Body of pancreas (tissue), 4 donors: ENCODE measurements at regions not wholly inside any gene's neighbourhood (a gene's known extent, or its start where the extent isn't known, plus 50 kb on each side); places are given as distances from the start of the nearest gene placed in this dataset.

Source experiments
- ATAC-seq: fragments of 150-250 bp; one replicate; pipeline ENCODE4 v1.9.1; 2016
- DNase-seq, 4 donors: peaks; one replicate each; pipeline ENCODE4 v3.0.0-alpha.2; 2019
- H3K27ac ChIP-seq, 4 donors: fragments of 200-600 bp; sonication (generic); 1 replicate in 3 of 4; 2 replicates in 1 of 4; pipeline versions ENCODE4 v1.5.1 to v1.6.1; 2016 to 2019; ENCODE audit warnings: mild to moderate bottlenecking in 1 of 4, mixed read lengths in 1 of 4, moderate library complexity in 1 of 4
- H3K27me3 ChIP-seq, 2 donors: fragments of 200-600 bp; sonication (generic); one replicate each; pipeline ENCODE4 v1.6.0; 2016; ENCODE audit warnings: mild to moderate bottlenecking in 1 of 2
- H3K36me3 ChIP-seq, 2 donors: fragments of 200-600 bp; sonication (generic); replicated peaks in 1 of 2; 2 replicates each; pipeline ENCODE4 v1.5.1; 2016; ENCODE audit warnings: low read depth in 2 of 2; ENCODE audit not compliant: insufficient read depth in 1 of 2
- H3K4me1 ChIP-seq: fragments of 200-600 bp; sonication (generic); one replicate; pipeline ENCODE4 v1.6.0; 2016
- H3K4me3 ChIP-seq, 2 donors: fragments of 200-600 bp; sonication (generic); 1 replicate in 1 of 2; 2 replicates in 1 of 2; pipeline ENCODE4 v1.5.1; 2016 to 2019
- H3K9me3 ChIP-seq, 3 donors: fragments of 200-600 bp; sonication (generic); 1 replicate in 2 of 3; 2 replicates in 1 of 3; pipeline ENCODE4 v1.5.1; 2016
- CTCF ChIP-seq, 7 experiments: fragments of 450-650 bp in 4 of 7; fragments of 200-600 bp in 3 of 7; sonication (generic) in 3 of 7; IDR thresholded peaks; one replicate each; pipeline ENCODE4 v1.5.1; 2016 to 2019; ENCODE audit warnings: antibody characterized with exemption in 7 of 7
- POLR2A ChIP-seq, 3 donors: fragments of 450-650 bp; IDR thresholded peaks; one replicate each; pipeline ENCODE4 v1.6.1; 2016; ENCODE audit warnings: antibody characterized with exemption in 3 of 3, mild to moderate bottlenecking in 2 of 3
- WGBS, 2 donors: methylation state at CpG; one replicate each; pipeline ENCODE4 v1.1.5; 2017; 5-methylcytosine and 5-hydroxymethylcytosine counted together
- intact Hi-C: fragments of 100-400 bp; cut with DNase I; formaldehyde crosslinking; loops from one replicate; pipeline ENCODE4 v1.15.1; 2023

- no peaks in the 10 kb centered on the region for H3K9me3 ChIP-seq
- H3K4me1 ChIP-seq: no peaks in the 10 kb centered on the region
- ATAC-seq (no peak), DNase-seq (no peak)
- H3K4me3 ChIP-seq: no peak overlapping the region
- H3K36me3 ChIP-seq: no peaks in the 10 kb centered on the region
- intact Hi-C loops: no loop called here
- 54 to 61% methylated on average over 2 of the region's 2 CpGs for WGBS, 2 donors
- H3K27ac ChIP-seq: no peak overlapping the region
- no peaks in the 10 kb centered on the region for H3K27me3 ChIP-seq
- TF ChIP-seq CTCF (IDR thresholded peaks at IDR 0.05) (no peak), POLR2A (IDR thresholded peaks at IDR 0.05) (no peak)
Measured at GRCh38 chr6:81067057-81067456, 685.4 kb downstream of the TENT5A start.

DNA sequence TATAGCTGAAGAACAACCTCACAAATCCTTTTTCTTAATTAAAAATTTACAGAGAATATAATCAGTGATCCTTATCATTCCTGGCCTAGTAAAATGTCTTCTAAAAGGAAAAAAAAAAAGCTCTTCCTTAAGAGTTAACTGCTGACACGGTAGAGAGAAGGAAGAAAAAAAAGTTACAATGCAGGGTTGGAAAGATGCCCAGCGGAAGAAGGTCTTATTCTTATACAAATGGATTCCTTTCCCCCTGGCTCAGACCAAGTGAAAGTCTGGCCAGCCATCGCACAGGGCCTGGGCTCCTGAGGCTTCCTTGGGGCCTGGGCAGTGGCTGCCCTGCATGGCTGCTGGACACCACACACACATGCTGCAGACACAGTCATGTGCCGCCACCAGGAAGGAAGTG, 688.6 kb downstream of the TENT5A start:
- H3K4me3 ChIP-seq: no peak overlapping the region
- no peaks in the 10 kb centered on the region for H3K9me3 ChIP-seq
- no peak for ATAC-seq
- WGBS, 2 donors: 68 to 70% methylated on average over 3 to 4 of the region's 4 CpGs
- no peaks in the 10 kb centered on the region for H3K36me3 ChIP-seq
- no peak for DNase-seq
- no peaks in the 10 kb centered on the region for H3K4me1 ChIP-seq
- no peaks in the 10 kb centered on the region for H3K27me3 ChIP-seq
- intact Hi-C loops: no loop called here
- H3K27ac ChIP-seq: no peak overlapping the region
- no peak for TF ChIP-seq CTCF (IDR thresholded peaks at IDR 0.05)
- TF ChIP-seq POLR2A (IDR thresholded peaks at IDR 0.05): no peak

- no peaks in the 10 kb centered on the region for H3K36me3 ChIP-seq
- intact Hi-C loops: no loop called here
- no peaks in the 10 kb centered on the region for H3K4me1 ChIP-seq
- H3K27ac ChIP-seq: no peak overlapping the region
- 45 to 56% methylated on average over 2 of the region's 2 CpGs for WGBS, 2 donors
- DNase-seq: no peak
- no peaks in the 10 kb centered on the region for H3K27me3 ChIP-seq
- H3K9me3 ChIP-seq: no peaks in the 10 kb centered on the region
- TF ChIP-seq POLR2A (IDR thresholded peaks at IDR 0.05) (no peak), CTCF (IDR thresholded peaks at IDR 0.05) (no peak)
- no peak overlapping the region for H3K4me3 ChIP-seq
- no peak for ATAC-seq
Measured at GRCh38 chr6:81054036-81054435, 698.4 kb downstream of the TENT5A start.

DNA sequence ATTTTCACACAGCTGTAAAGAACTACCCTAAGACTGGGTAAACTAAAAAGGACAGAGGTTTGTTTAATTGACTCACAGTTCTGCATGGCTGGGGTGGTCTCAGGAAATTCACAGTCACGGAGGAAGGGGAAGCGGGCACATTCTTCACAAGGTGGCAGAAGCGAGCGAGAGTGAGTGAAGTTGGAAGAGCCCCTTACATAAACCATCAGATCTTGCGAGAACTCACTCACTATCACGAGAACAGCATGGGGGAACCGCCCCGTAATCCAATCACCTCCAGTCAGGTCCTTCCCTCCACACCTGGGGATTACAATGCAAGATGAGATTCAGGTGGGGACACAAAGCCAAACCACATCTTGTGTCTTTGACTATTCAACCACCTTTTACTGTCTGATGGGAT, 700.5 kb downstream of the TENT5A start:
- no peaks in the 10 kb centered on the region for H3K4me1 ChIP-seq
- DNase-seq (no peak), ATAC-seq (no peak)
- no peak overlapping the region for H3K4me3 ChIP-seq
- H3K36me3 ChIP-seq: no peaks in the 10 kb centered on the region
- H3K27me3 ChIP-seq: no peaks in the 10 kb centered on the region
- TF ChIP-seq CTCF (IDR thresholded peaks at IDR 0.05) (no peak), POLR2A (IDR thresholded peaks at IDR 0.05) (no peak)
- intact Hi-C loops: no loop called here
- no peak overlapping the region for H3K27ac ChIP-seq
- H3K9me3 ChIP-seq: no peaks in the 10 kb centered on the region
- WGBS, 2 donors: 66 to 70% methylated on average over 8 of the region's 8 CpGs

DNA sequence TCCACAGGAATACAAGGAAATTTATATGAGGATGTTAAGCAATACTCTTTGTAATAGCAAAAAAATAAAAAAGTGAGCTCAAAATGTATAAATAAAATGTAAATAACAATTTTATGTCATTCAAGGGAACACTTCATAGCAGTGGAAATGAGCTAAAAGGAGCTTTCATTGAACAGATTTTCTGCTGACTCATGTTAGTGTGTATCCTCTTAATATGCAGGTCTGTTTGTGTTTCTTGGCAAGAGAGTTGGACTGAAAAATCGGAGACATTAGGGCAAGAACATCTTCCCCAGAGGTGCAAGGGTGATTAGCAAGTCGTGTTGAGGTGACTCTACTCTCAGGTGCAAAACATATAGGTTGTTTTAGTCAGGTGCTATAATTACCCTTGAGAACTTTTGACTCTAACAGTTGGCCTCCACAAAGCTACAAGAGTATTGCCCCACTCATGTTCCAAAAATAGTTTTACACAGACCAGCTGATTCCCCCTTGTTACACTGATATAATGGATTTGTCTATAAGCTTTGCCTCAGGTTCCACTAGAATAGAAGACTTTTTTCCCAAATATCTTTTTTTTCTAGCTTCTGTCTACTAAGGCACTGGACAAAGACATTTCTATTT, 702.9 kb downstream of the TENT5A start:
- Histone ChIP-seq H3K4me1 (no peaks in the 10 kb centered on the region), H3K36me3 (no peaks in the 10 kb centered on the region), H3K9me3 (no peaks in the 10 kb centered on the region), H3K4me3 (no peak overlapping the region), H3K27ac (no peak overlapping the region), H3K27me3 (no peaks in the 10 kb centered on the region)
- 41 to 46% methylated on average over 2 of the region's 2 CpGs for WGBS, 2 donors
- no peak for TF ChIP-seq CTCF (IDR thresholded peaks at IDR 0.05)
- no peak for TF ChIP-seq POLR2A (IDR thresholded peaks at IDR 0.05)
- intact Hi-C loops: no loop called here
- ATAC-seq (no peak), DNase-seq (no peak)
